Ovary (tissue), 7 donors: ENCODE measurements at regions not wholly inside any gene's neighbourhood (a gene's known extent, or its start where the extent isn't known, plus 50 kb on each side); places are given as distances from the start of the nearest gene placed in this dataset.

Experiments used
- DNase-seq, 5 donors: peaks; one replicate each; pipeline ENCODE4 v3.0.0-alpha.2; 2019 to 2020
- H3K27ac ChIP-seq, 2 donors: fragments of 200-600 bp; one replicate each; pipeline versions ENCODE4 v1.5.1 to v1.8.0; 2019 to 2022
- H3K27me3 ChIP-seq: fragments of 200-600 bp; one replicate; pipeline ENCODE4 v1.8.0; 2022
- H3K36me3 ChIP-seq: fragments of 200-600 bp; sonication (generic); one replicate; pipeline ENCODE4 v1.5.1; 2019
- H3K4me1 ChIP-seq: one replicate; pipeline ENCODE4 v1.8.1; 2013; ENCODE audit warnings: mild to moderate bottlenecking, moderate library complexity; ENCODE audit not compliant: insufficient read depth
- H3K4me3 ChIP-seq: fragments of 200-600 bp; sonication (generic); one replicate; pipeline ENCODE4 v1.5.1; 2017
- H3K9me3 ChIP-seq, 2 donors: fragments of 200-600 bp in 1 of 2; sonication (generic) in 1 of 2; one replicate each; pipeline versions ENCODE4 v1.5.1 to v1.8.1; 2013 to 2019; ENCODE audit warnings: mild to moderate bottlenecking in 1 of 2, moderate library complexity in 1 of 2
- CTCF ChIP-seq, 3 donors: fragments of 450-650 bp in 2 of 3; fragments of 200-600 bp in 1 of 3; IDR thresholded peaks; one replicate each; pipeline versions ENCODE4 v1.5.1 to v1.8.0; 2016 to 2022; ENCODE audit warnings: antibody characterized with exemption in 3 of 3, mild to moderate bottlenecking in 1 of 3
- EP300 ChIP-seq: sonication (generic); formaldehyde crosslinking; IDR thresholded peaks from one replicate; pipeline ENCODE4 v1.6.1; 2017; ENCODE audit warnings: antibody characterized with exemption
- POLR2A ChIP-seq: fragments of 450-650 bp; IDR thresholded peaks from one replicate; pipeline ENCODE4 v1.6.1; 2017; ENCODE audit warnings: antibody characterized with exemption, mild to moderate bottlenecking, moderate library complexity
- WGBS, 3 donors: extraction: QIAGEN DNeasy Blood & Tissue Kit in 1 of 3; methylation state at CpG; one replicate each; pipeline versions ENCODE4 v1.1.5 to v1.1.7; 2013 to 2017; 5-methylcytosine and 5-hydroxymethylcytosine counted together
- intact Hi-C, 4 donors: fragments of 100-400 bp; cut with DNase I; formaldehyde crosslinking; loops; one replicate each; pipeline versions ENCODE4 v1.11.0 to v1.15.1; 2022 to 2023
- donor health status: DM: no; HTN: no; CAD: no; lungs with moderate emphysema.
- donor health status: DM: no; HTN: no; CAD: no.
- donor health status: Bipolar disorder and iron deficiency.
- donor health status: DM: no; HTN: no; CAD: no.
- donor health status: DM: yes; HTN: yes; CAD: no.

GRCh38 chr5:159700016-159700415 is 216.3 kb upstream of the ADRA1B start:
- no peaks in the 10 kb centered on the region for H3K9me3 ChIP-seq
- no peaks in the 10 kb centered on the region for H3K4me1 ChIP-seq
- H3K27ac ChIP-seq, result no peak overlapping the region
- no peak for DNase-seq
- intact Hi-C loops, result no loop called here
- TF ChIP-seq POLR2A (no peak), EP300 (no peak), CTCF (IDR thresholded peaks at IDR 0.05) (no peak)
- H3K36me3 ChIP-seq, result no peaks in the 10 kb centered on the region
- no peak overlapping the region for H3K4me3 ChIP-seq
- H3K27me3 ChIP-seq, result no peaks in the 10 kb centered on the region

DNA sequence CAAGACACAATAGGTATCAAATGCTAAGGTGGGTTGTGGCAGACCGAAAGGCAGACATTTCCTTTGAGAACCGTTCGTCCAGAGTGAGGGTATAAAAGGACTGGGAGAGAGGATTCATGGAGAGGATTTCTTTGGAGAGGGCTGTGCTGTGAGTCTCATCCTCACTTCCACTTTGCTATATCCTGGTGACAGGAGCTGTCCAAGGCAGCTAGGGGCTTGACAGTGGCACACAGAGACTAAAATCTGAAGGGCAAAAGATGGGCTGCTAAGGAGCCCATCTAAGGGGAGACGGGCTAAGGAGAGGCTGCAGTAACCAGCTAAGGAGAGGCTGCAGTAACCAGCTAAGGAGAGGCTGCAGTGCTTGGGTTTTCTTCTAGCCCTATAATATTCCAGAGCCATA is 214.0 kb upstream of the ADRA1B start:
- Histone ChIP-seq H3K9me3 (no peaks in the 10 kb centered on the region), H3K36me3 (no peaks in the 10 kb centered on the region), H3K27ac (no peak overlapping the region), H3K4me3 (no peak overlapping the region), H3K27me3 (no peaks in the 10 kb centered on the region), H3K4me1 (no peaks in the 10 kb centered on the region)
- WGBS, 3 donors, result 66 to 76% (median 74%) methylated on average over 4 of the region's 4 CpGs
- DNase-seq, result no peak
- intact Hi-C loops, result no loop called here
- TF ChIP-seq EP300, result no peak

DNA sequence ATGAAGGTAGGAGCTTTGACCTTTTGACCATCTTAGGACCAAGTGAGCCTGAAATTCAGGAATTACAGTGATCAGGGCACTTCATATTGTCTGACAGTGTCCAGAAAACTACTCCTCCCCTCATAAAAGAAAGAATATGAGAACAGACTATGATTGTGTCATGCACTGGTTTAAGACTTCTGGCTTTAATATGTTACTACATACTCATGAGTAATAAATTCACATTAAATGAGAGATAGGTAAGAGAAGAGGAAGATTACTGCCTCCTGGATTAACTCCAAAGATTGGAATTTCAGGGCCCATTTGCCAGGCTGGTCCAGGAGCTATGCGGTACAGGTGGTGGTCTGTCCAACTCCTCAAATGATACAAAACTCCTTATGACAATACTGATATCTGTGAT is 213.5 kb upstream of the ADRA1B start:
- H3K27ac ChIP-seq, result no peak overlapping the region
- intact Hi-C loops, result no loop called here
- DNase-seq, result no peak
- no peak overlapping the region for H3K4me3 ChIP-seq
- no peaks in the 10 kb centered on the region for H3K4me1 ChIP-seq
- 78 to 89% (median 89%) methylated on average over 1 of the region's 1 CpG for WGBS, 3 donors
- TF ChIP-seq EP300 (no peak), POLR2A (no peak), CTCF (IDR thresholded peaks at IDR 0.05) (no peak)
- H3K36me3 ChIP-seq, result no peaks in the 10 kb centered on the region
- peaks cover 0 to 2% of the 10 kb centered on the region in 2 donors for H3K9me3 ChIP-seq
- no peaks in the 10 kb centered on the region for H3K27me3 ChIP-seq

DNA sequence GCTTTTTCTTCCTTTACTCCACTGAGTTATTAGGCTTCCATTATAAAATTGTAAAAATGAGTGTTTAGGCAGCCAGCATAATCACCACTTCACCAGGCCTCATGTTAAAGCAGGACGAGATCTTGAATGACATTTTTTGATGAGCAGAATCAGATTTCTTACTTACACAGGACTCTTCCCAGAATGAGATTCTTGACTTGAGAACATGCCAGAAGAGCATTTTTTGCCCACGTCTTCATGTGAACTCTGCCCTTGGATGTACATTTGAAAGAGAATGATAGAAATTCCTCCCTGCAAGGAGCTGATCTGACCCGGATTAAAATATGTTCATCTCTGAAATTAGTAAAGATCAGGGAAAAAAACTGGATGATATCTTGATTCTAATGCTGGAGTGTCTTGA is 212.1 kb upstream of the ADRA1B start:
- Histone ChIP-seq H3K27me3 (no peaks in the 10 kb centered on the region), H3K4me1 (no peaks in the 10 kb centered on the region), H3K27ac (no peak overlapping the region), H3K9me3 (peaks cover 0 to 3% of the 10 kb centered on the region in 2 donors), H3K36me3 (no peaks in the 10 kb centered on the region), H3K4me3 (no peak overlapping the region)
- 30 to 39% (median 32%) methylated on average over 3 of the region's 3 CpGs for WGBS, 3 donors
- no peak for DNase-seq
- intact Hi-C loops, result no loop called here
- TF ChIP-seq POLR2A, result no peak
- TF ChIP-seq EP300, result no peak
- TF ChIP-seq CTCF (IDR thresholded peaks at IDR 0.05), result no peak

- Histone ChIP-seq H3K27me3 (no peaks in the 10 kb centered on the region), H3K4me1 (no peaks in the 10 kb centered on the region), H3K4me3 (no peak overlapping the region), H3K36me3 (no peaks in the 10 kb centered on the region), H3K9me3 (peaks cover 0 to 3% of the 10 kb centered on the region in 2 donors), H3K27ac (no peak overlapping the region)
- TF ChIP-seq EP300, result no peak
- no peak for TF ChIP-seq CTCF (IDR thresholded peaks at IDR 0.05)
- no peak for TF ChIP-seq POLR2A
- WGBS, 3 donors, result 61 to 92% (median 82%) methylated on average over 3 of the region's 3 CpGs
- intact Hi-C loops, result no loop called here
- no peak for DNase-seq
Observed at GRCh38 chr5:159705948-159706347, 210.3 kb upstream of the ADRA1B start.
